GM19328 (cell line): ENCODE measurements at regions not wholly inside any gene's neighbourhood (a gene's known extent, or its start where the extent isn't known, plus 50 kb on each side); places are given as distances from the start of the nearest gene placed in this dataset.
"Not testable (repeated sequence)": the region's sequence is repeated elsewhere in the genome, so short reads cannot be mapped to it uniquely, and the experiment has no call there.

Experiments used
- ATAC-seq: cut with Tn5 transposase; IDR thresholded peaks from one replicate; pipeline ENCODE4 v1.9.1; 2021; ENCODE audit warnings: mild to moderate bottlenecking, moderate library complexity; ENCODE audit not compliant: unreplicated experiment

DNA sequence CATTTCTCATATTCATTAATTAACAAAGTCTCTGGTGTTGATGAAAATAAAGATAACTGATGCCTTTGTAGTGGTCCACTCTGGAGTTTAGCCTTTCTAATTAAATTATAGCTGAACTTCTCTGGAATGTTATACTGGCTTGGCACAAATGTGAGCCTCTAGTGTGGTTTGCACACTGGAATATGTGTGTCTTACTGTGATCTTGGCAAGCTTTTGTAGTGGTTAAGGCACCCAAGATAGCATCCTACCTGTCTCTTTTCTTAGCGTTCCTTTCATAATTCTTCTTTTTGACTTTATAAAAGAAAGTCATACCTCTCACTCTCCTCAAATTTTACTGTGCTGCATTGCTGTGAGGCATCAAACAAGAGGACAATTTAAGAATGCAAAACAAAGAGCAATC, 107.4 kb downstream of the UTRN start:
- ATAC-seq, result no peak

- ATAC-seq, result no peak
These were observed 109.1 kb downstream of the UTRN start for GRCh38 chr6:144394210-144394609.

DNA sequence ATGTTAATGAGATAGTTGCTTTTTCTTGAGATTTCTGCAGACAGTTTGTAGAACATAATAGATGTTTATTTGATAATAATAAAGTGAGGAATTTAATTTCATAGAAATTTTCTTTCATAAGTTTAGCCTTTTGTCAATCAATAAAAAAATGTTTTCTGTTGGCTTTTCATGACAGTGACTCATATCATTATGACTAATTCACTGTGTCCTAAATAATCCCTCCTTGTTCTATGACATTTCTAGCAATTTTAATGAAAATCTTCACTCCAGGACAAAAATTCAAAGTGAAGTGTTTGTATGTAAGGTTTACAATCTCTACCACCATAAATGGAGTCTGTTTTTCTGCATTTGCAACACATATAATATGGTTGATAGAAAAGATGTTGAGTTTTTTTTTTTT, 109.9 kb downstream of the UTRN start:
- ATAC-seq, result no peak

DNA sequence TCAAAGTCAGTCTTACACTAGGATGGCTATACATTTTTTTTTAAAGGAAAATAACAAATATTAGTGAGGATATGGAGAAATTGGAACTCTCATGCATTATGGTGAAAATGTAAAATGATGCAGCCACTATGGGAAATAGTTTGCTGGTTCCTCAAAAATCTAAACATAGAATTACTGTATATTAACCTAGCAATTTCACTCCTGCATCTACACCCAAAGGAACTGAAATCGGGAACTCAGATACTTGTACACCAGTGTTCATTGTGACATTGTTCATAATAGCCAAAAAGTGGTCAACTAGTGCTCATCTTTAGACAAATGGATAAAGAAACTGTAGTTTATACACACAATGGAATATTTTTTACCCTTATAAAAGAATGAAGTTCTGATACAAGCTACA, 110.7 kb downstream of the UTRN start:
- ATAC-seq, result no peak

DNA sequence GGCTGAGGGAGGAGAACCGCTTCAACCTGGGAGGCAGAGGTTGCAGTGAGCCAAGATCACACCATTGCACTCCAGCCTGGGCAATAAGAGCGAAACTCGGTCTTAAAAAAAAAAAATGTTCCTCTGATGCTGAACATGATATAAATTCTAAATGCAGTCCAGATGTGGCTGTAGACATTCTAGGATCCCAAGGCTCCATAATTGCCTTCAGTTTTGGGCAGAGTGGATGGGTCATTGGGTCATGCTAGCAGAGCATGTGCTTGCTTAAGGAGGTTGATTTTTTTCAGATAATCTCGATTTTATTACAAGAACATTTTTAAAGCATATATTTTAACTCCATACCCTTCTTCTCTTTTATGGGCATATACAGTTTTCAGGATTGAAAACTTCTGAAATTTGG, 112.0 kb downstream of the UTRN start:
- ATAC-seq, result no peak

- no peak for ATAC-seq
These were observed 115.2 kb downstream of the UTRN start for GRCh38 chr6:144400321-144400720.

GRCh38 chr6:144401736-144402733, 116.9 kb downstream of the UTRN start:
- no peak for ATAC-seq

GRCh38 chr6:144402750-144403149, 117.6 kb downstream of the UTRN start:
- ATAC-seq, result no peak

DNA sequence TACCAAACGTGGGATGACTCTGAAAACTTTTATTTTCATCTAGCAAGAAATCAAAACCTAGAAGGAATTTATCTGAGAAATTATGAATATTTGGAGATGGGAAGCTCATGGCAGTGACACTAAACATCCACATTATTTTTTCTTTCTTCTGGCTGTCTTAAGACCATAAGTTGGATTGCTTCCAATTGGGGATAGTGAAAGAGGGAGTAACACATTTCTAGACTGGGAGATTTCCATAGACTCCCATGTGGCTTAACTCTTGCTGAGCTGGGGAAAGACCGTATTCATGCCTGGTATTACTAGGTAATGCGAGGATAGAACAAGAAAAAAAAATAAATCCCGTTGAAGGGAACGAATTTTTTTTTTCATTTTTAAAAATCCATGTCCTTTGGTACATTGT, 120.0 kb downstream of the UTRN start:
- no peak for ATAC-seq

- ATAC-seq, result no peak
These were observed 121.7 kb downstream of the UTRN start for GRCh38 chr6:144406796-144407195.

DNA sequence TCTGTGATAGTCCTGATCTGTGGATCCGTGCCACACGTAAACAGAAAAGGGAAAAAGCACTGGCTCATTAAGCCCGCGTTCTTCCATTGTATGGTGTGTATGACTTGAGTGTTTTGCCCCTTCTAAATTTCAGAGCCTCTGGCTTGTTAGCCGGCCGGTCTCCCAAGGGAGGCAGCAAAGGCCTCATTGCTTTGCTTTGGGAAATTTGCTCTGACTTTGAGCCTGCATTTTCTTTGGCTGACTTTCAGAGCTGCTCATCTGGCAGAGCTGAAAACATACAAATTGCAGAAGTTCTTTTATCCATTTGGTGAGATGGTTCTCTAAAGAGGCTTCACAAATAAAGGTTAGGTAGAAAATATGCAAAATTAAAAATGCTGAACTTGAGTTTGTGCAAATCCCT, 123.0 kb downstream of the UTRN start:
- no peak for ATAC-seq

- no peak for ATAC-seq
These were observed 124.9 kb downstream of the UTRN start for GRCh38 chr6:144410059-144410458.

GRCh38 chr6:144410574-144410973, 125.4 kb downstream of the UTRN start:
- ATAC-seq, result not testable (repeated sequence)

GRCh38 chr6:144411531-144412165, 126.5 kb downstream of the UTRN start:
- no peak for ATAC-seq

DNA sequence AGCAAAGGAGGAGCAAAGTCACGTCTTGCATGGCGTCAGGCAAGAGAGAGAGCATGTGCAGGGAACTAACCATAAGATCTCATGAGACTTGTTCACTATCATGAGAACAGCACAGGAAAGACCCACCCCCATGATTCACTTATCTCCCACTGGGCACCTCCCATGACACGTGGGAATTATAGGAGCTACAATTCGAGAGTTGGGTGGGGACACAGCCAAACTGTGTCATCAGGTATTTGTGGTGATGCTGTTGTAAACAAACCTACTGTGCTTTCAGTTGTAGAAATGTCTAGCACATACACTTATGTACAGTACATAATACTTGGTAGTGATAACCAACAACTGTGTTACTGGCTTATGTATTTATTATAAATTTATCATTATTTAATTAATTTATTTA, 128.3 kb downstream of the UTRN start:
- no peak for ATAC-seq

DNA sequence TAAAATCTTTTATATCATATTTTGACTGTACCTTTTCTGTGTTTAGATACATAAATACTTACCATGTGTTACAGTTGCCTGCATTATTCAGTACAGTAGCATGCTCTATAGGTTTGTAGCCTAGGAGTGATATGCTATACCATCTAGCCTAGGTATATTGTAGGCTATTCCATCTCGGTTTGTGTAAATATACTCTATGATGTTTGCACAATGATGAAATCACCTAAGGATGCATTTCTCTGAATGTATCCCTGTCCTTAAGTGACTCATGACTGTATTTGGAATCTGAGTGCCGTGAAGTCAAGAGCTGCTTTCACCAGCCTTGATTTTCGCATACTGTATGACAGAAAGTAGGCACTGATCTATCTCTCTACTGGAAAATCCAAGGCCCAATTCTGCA, 129.9 kb downstream of the UTRN start:
- no peak for ATAC-seq

- ATAC-seq, result no peak
These were observed 130.7 kb downstream of the UTRN start for GRCh38 chr6:144415835-144416237.

GRCh38 chr6:144416244-144416643, 131.1 kb downstream of the UTRN start:
- no peak for ATAC-seq

- ATAC-seq, result no peak
These were observed 131.6 kb downstream of the UTRN start for GRCh38 chr6:144416773-144417172.

GRCh38 chr6:144417681-144418080, 132.5 kb downstream of the UTRN start:
- ATAC-seq, result no peak

GRCh38 chr6:144418959-144419545, 133.9 kb downstream of the UTRN start:
- ATAC-seq, result no peak

- no peak for ATAC-seq
These were observed 138.0 kb downstream of the UTRN start for GRCh38 chr6:144423167-144423566.
